ENCODE measurements at regions not wholly inside any gene's neighbourhood (a gene's known extent, or its start where the extent isn't known, plus 50 kb on each side); places are given as distances from the start of the nearest gene placed in this dataset.

DNA sequence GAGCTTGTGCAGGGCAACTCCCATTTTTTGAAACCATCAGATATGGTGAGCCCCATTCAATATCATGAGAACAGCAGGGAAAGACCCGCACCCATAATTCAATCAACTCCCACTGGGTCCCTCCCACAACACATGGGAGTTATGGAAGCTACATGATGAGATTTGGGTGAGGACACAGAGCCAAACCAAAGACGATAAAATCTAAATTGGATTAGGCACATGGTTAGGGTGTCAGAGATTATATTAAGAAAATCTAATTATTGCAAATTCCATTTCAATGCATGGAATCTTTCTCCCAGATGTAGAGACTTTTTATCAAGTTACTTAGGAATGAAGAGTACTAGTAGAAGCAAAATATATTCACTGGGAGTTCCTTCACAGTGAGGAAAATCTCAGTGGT is 324.9 kb downstream of the JRKL start:
- TF ChIP-seq CTCF (conservative IDR thresholded peaks at IDR 0.05; ENCODE audit: low read depth, low read length) (no peak), EZH2 (IDR thresholded peaks at IDR 0.05; ENCODE audit: borderline replicate concordance, low read depth, low read length, poor library complexity, severe bottlenecking) (no peak)

All from A673 (cell line).